ENCODE measurements at regions not wholly inside any gene's neighbourhood (a gene's known extent, or its start where the extent isn't known, plus 50 kb on each side); places are given as distances from the start of the nearest gene placed in this dataset.

DNA sequence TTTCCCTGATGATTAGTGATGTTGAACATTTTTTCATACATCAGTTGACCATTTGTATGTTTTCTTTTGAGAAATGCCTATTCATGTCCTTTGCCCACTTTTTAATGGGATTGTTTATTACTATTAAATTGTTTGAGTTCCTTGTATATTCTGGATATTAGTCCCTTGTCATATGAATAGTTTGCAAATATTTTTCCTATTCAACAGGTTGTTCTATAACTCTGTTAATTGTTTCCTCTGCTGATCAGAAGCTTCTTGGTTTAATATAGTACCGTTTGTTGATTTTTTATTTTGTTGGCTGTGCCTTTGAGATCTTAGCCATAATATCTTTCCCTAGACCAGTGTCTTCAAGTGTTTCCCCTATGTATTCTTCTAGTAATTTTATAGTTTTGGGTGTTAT, 189.0 kb upstream of the RARB start:
- no peaks in the 10 kb centered on the region for H4K20me1 ChIP-seq (ENCODE audit: insufficient read depth, low read depth, low read length)

DNA sequence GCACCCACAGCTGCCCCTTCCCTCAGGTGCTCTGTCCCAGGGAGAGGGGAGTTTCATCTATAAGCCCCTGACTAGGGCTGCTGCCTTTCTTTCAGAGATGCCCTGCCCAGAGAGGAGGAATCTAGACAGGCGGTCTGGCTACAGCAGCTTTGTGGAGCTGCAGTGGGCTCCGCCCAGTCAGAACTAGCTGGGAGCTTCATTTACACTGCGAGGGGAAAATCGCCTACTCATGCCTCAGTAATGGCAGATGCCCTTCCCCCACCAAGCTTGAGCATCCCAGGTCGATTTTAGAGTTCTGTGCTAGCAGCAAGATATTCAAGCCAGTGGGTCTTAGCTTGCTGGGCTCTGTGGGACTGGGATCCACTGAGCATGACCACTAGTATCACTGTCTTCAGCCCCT, 181.2 kb upstream of the RARB start:
- Histone ChIP-seq H3K9me2 (replicated peaks; ENCODE audit: insufficient read depth, low read length) (no peaks in the 10 kb centered on the region), H2AFZ (ENCODE audit: low read length) (no peak overlapping the region), H3K9me3 (ENCODE audit: low read length) (peaks cover 11% of the 10 kb centered on the region), H3K36me3 (ENCODE audit: insufficient read depth, low read length) (no peaks in the 10 kb centered on the region), H3K9ac (ENCODE audit: low read length) (no peak overlapping the region), H3K27me3 (ENCODE audit: low read length) (no peaks in the 10 kb centered on the region), H3K4me3 (ENCODE audit: low read length) (no peak overlapping the region), H3K27ac (ENCODE audit: low read length) (no peak overlapping the region), H3K79me2 (ENCODE audit: low read length) (no peaks in the 10 kb centered on the region), H3K4me2 (ENCODE audit: low read depth, low read length, poor library complexity, severe bottlenecking) (no peak overlapping the region), H3K4me1 (ENCODE audit: low read length) (no peaks in the 10 kb centered on the region), H4K20me1 (ENCODE audit: insufficient read depth, low read depth, low read length) (no peaks in the 10 kb centered on the region)
- DNase-seq = no peak

More for the DNA sequence above, 189.0 kb upstream of the RARB start:
- H3K27ac ChIP-seq (ENCODE audit: low read length) = no peak overlapping the region
- H3K27me3 ChIP-seq (ENCODE audit: low read length) = no peaks in the 10 kb centered on the region
- DNase-seq = no peak
- H3K9ac ChIP-seq (ENCODE audit: low read length) = no peak overlapping the region
- H2AFZ ChIP-seq (ENCODE audit: low read length) = no peak overlapping the region
- H3K4me2 ChIP-seq (ENCODE audit: low read depth, low read length, poor library complexity, severe bottlenecking) = no peak overlapping the region
- no peaks in the 10 kb centered on the region for H3K9me2 ChIP-seq (replicated peaks; ENCODE audit: insufficient read depth, low read length)
- H3K36me3 ChIP-seq (ENCODE audit: insufficient read depth, low read length) = no peaks in the 10 kb centered on the region
- H3K4me1 ChIP-seq (ENCODE audit: low read length) = no peaks in the 10 kb centered on the region
- H3K9me3 ChIP-seq (ENCODE audit: low read length) = no peaks in the 10 kb centered on the region
- H3K4me3 ChIP-seq (ENCODE audit: low read length) = no peak overlapping the region
- no peaks in the 10 kb centered on the region for H3K79me2 ChIP-seq (ENCODE audit: low read length)

DNA sequence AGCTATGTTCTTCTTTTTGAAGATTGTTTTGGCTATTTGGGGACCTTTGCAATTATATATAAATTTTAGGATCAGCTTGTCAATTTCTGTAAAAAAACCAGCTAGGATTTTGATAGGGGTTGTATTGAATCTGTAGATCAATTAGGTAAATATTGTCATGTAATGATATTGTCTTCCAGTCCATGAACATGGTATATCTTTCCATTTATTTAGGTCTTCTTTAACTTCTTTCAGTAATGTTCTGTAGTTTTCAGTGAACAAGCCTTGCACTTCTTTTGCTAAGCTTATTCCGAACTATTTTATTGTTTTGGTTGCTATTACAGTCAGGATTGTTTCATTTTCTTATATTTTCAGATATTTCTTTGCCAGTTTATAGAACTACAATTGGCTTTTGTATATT, 175.8 kb upstream of the RARB start:
- Histone ChIP-seq H3K4me3 (ENCODE audit: low read length) (no peak overlapping the region), H2AFZ (ENCODE audit: low read length) (no peak overlapping the region), H4K20me1 (ENCODE audit: insufficient read depth, low read depth, low read length) (no peaks in the 10 kb centered on the region), H3K27me3 (ENCODE audit: low read length) (no peaks in the 10 kb centered on the region), H3K36me3 (ENCODE audit: insufficient read depth, low read length) (no peaks in the 10 kb centered on the region), H3K27ac (ENCODE audit: low read length) (no peak overlapping the region), H3K4me2 (ENCODE audit: low read depth, low read length, poor library complexity, severe bottlenecking) (no peak overlapping the region), H3K79me2 (ENCODE audit: low read length) (no peaks in the 10 kb centered on the region), H3K4me1 (ENCODE audit: low read length) (no peaks in the 10 kb centered on the region), H3K9me3 (ENCODE audit: low read length) (peaks cover 16% of the 10 kb centered on the region), H3K9me2 (replicated peaks; ENCODE audit: insufficient read depth, low read length) (0 out of 2 replicates have a peak, but pooled peaks cover 4% of the 10 kb centered on the region), H3K9ac (ENCODE audit: low read length) (no peak overlapping the region)
- DNase-seq = no peak

DNA sequence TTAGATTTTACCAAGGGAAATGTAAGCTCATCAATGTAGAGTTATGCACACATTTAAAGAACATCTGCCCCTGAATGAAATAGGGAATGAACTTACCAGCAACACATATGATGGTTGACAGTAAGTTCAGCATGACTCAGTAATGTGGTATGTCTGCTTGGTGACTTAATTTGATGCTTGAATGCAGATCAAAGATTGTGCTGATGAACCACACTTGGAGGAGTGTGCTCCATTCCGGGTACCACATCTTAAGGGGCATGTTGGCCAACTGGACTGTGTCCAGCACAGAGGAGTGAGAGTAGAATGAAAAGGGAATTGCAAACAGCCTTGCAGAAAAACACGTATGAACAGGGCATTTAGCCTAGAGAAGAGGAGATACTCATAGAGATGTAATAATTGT, 171.0 kb upstream of the RARB start:
- Histone ChIP-seq H3K79me2 (ENCODE audit: low read length) (no peaks in the 10 kb centered on the region), H3K9ac (ENCODE audit: low read length) (no peak overlapping the region), H3K9me3 (ENCODE audit: low read length) (peaks cover 4% of the 10 kb centered on the region), H3K4me1 (ENCODE audit: low read length) (no peaks in the 10 kb centered on the region), H3K9me2 (replicated peaks; ENCODE audit: insufficient read depth, low read length) (0 out of 2 replicates have a peak, but pooled peaks cover 4% of the 10 kb centered on the region), H3K27ac (ENCODE audit: low read length) (no peak overlapping the region), H3K36me3 (ENCODE audit: insufficient read depth, low read length) (no peaks in the 10 kb centered on the region), H3K4me2 (ENCODE audit: low read depth, low read length, poor library complexity, severe bottlenecking) (no peak overlapping the region), H4K20me1 (ENCODE audit: insufficient read depth, low read depth, low read length) (no peaks in the 10 kb centered on the region), H3K27me3 (ENCODE audit: low read length) (no peaks in the 10 kb centered on the region), H3K4me3 (ENCODE audit: low read length) (no peak overlapping the region), H2AFZ (ENCODE audit: low read length) (no peak overlapping the region)
- DNase-seq = no peak

DNA sequence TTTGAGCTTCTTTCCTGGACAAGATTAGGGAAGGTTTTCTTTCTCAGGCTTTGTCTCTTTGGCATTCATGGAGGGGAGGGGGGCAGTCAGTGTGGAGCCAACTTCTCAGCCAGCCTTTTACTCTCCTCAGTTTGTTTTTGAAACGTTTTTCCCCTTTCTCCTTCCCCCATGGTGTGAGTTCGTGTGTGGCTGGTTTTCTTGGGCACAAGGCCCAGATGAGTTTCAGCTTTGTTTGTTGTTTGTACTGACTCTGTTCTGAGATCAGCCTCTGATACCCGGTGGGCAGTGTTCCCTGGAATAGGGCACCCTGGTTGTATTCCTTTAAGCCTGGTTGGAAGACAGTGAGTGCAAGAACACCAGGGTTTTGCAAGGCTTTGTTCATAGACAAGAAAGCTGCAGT, 168.2 kb upstream of the RARB start:
- no peak for DNase-seq
- H3K9me3 ChIP-seq (ENCODE audit: low read length) = no peaks in the 10 kb centered on the region
- H3K27me3 ChIP-seq (ENCODE audit: low read length) = no peaks in the 10 kb centered on the region
- no peak overlapping the region for H3K4me3 ChIP-seq (ENCODE audit: low read length)
- H3K36me3 ChIP-seq (ENCODE audit: insufficient read depth, low read length) = no peaks in the 10 kb centered on the region
- H3K4me2 ChIP-seq (ENCODE audit: low read depth, low read length, poor library complexity, severe bottlenecking) = no peak overlapping the region
- H3K9me2 ChIP-seq (replicated peaks; ENCODE audit: insufficient read depth, low read length) = 0 out of 2 replicates have a peak, but pooled peaks cover 3% of the 10 kb centered on the region
- no peaks in the 10 kb centered on the region for H4K20me1 ChIP-seq (ENCODE audit: insufficient read depth, low read depth, low read length)
- no peak overlapping the region for H2AFZ ChIP-seq (ENCODE audit: low read length)
- H3K4me1 ChIP-seq (ENCODE audit: low read length) = no peaks in the 10 kb centered on the region
- H3K9ac ChIP-seq (ENCODE audit: low read length) = no peak overlapping the region
- H3K27ac ChIP-seq (ENCODE audit: low read length) = no peak overlapping the region
- no peaks in the 10 kb centered on the region for H3K79me2 ChIP-seq (ENCODE audit: low read length)

DNA sequence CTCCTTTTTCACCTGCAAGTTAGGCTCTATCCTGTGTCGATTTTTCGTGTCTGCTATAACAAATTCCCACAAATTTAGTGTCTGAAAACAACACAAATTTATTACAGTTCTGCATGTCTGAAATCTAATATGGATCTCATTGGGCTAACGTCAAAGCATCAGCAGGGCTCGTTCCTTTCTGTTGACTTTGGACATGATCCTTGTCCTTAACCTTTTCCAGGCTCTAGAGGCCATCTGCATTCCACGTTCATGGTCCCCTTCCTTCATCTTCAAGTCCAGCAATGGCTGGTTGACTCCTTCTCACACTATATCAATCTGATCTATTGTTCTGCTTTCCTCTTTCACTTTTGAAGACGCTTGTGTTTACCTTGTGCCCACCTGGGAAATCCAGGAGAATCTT, 165.7 kb upstream of the RARB start:
- H3K27ac ChIP-seq (ENCODE audit: low read length) = no peak overlapping the region
- no peaks in the 10 kb centered on the region for H3K27me3 ChIP-seq (ENCODE audit: low read length)
- H3K4me2 ChIP-seq (ENCODE audit: low read depth, low read length, poor library complexity, severe bottlenecking) = no peak overlapping the region
- no peaks in the 10 kb centered on the region for H3K79me2 ChIP-seq (ENCODE audit: low read length)
- DNase-seq = no peak
- no peaks in the 10 kb centered on the region for H4K20me1 ChIP-seq (ENCODE audit: insufficient read depth, low read depth, low read length)
- H2AFZ ChIP-seq (ENCODE audit: low read length) = no peak overlapping the region
- no peak overlapping the region for H3K9ac ChIP-seq (ENCODE audit: low read length)
- no peaks in the 10 kb centered on the region for H3K9me3 ChIP-seq (ENCODE audit: low read length)
- H3K4me3 ChIP-seq (ENCODE audit: low read length) = no peak overlapping the region
- no peaks in the 10 kb centered on the region for H3K4me1 ChIP-seq (ENCODE audit: low read length)
- no peaks in the 10 kb centered on the region for H3K36me3 ChIP-seq (ENCODE audit: insufficient read depth, low read length)
- H3K9me2 ChIP-seq (replicated peaks; ENCODE audit: insufficient read depth, low read length) = no peaks in the 10 kb centered on the region

DNA sequence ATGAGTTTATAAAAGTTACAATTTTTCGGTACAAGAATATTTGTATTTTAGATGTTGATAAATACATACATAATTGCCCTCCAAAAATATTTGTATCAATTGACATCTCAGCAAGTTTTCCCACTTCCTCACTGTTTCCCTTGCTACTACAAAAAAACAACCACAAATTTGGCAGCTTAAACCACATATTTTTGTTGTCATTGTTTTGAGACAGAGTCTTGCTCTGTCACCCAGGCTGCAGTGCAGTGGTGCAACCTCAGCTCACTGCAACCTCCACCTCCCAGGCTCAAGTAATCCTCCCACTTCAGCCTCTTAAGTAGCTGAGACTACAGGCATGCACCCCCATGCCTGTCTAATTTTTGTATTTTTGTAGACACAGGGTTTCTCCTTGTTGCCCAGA, 162.8 kb upstream of the RARB start:
- no peak for DNase-seq
- Histone ChIP-seq H3K9me3 (ENCODE audit: low read length) (no peaks in the 10 kb centered on the region), H3K4me1 (ENCODE audit: low read length) (no peaks in the 10 kb centered on the region), H3K79me2 (ENCODE audit: low read length) (no peaks in the 10 kb centered on the region), H2AFZ (ENCODE audit: low read length) (no peak overlapping the region), H3K27me3 (ENCODE audit: low read length) (no peaks in the 10 kb centered on the region), H3K9me2 (replicated peaks; ENCODE audit: insufficient read depth, low read length) (no peaks in the 10 kb centered on the region), H3K4me2 (ENCODE audit: low read depth, low read length, poor library complexity, severe bottlenecking) (no peak overlapping the region), H3K4me3 (ENCODE audit: low read length) (no peak overlapping the region), H3K9ac (ENCODE audit: low read length) (no peak overlapping the region), H3K27ac (ENCODE audit: low read length) (no peak overlapping the region), H4K20me1 (ENCODE audit: insufficient read depth, low read depth, low read length) (no peaks in the 10 kb centered on the region), H3K36me3 (ENCODE audit: insufficient read depth, low read length) (no peaks in the 10 kb centered on the region)

DNA sequence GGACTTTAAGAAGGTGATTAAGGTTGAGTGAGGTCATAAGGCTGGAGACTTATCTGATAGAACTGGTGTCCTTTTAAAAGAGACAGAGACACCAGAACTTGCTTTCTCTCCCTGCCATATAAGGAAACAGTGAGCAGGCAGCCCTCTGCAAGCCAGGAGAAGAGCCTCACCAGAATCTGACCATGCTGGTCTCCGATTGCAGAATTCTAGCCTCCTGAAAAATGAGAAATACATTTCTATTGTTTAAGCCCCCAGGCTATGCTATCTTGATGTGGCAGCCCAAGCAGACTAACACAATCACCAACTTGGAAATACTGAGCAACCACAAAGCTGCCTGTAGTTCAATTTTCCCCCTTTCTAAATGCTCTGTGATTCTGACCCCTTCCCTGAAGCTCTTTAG, 161.4 kb upstream of the RARB start:
- Histone ChIP-seq H3K27me3 (ENCODE audit: low read length) (no peaks in the 10 kb centered on the region), H3K4me3 (ENCODE audit: low read length) (no peak overlapping the region), H3K36me3 (ENCODE audit: insufficient read depth, low read length) (no peaks in the 10 kb centered on the region), H2AFZ (ENCODE audit: low read length) (no peak overlapping the region), H3K9ac (ENCODE audit: low read length) (no peak overlapping the region), H3K4me1 (ENCODE audit: low read length) (no peaks in the 10 kb centered on the region), H3K79me2 (ENCODE audit: low read length) (no peaks in the 10 kb centered on the region), H3K9me2 (replicated peaks; ENCODE audit: insufficient read depth, low read length) (no peaks in the 10 kb centered on the region), H3K27ac (ENCODE audit: low read length) (no peak overlapping the region), H3K4me2 (ENCODE audit: low read depth, low read length, poor library complexity, severe bottlenecking) (no peak overlapping the region), H3K9me3 (ENCODE audit: low read length) (no peaks in the 10 kb centered on the region), H4K20me1 (ENCODE audit: insufficient read depth, low read depth, low read length) (no peaks in the 10 kb centered on the region)
- no peak for DNase-seq

DNA sequence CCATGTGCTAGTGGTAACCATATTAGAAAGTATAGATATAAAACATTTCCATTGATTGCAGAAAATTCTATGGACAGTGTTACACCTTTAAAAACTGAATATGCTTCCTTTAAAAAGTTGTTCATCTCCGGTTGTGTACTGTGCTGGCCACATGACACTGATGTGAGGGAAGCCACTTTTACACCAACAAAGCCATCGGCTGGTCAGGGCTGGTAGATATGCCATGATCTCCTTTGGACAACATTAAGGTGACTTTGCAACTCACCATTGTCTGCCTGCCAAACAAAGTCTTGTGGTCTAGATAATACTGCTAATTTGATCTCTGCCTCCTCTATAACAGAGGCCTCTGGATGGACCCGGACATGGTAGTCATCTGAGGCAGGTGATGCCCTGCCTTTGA, 156.0 kb upstream of the RARB start:
- no peak for DNase-seq
- no peak overlapping the region for H3K4me3 ChIP-seq (ENCODE audit: low read length)
- H3K27ac ChIP-seq (ENCODE audit: low read length) = no peak overlapping the region
- H3K27me3 ChIP-seq (ENCODE audit: low read length) = no peaks in the 10 kb centered on the region
- no peaks in the 10 kb centered on the region for H4K20me1 ChIP-seq (ENCODE audit: insufficient read depth, low read depth, low read length)
- H3K79me2 ChIP-seq (ENCODE audit: low read length) = no peaks in the 10 kb centered on the region
- no peaks in the 10 kb centered on the region for H3K4me1 ChIP-seq (ENCODE audit: low read length)
- H3K4me2 ChIP-seq (ENCODE audit: low read depth, low read length, poor library complexity, severe bottlenecking) = no peak overlapping the region
- no peaks in the 10 kb centered on the region for H3K9me3 ChIP-seq (ENCODE audit: low read length)
- H3K9ac ChIP-seq (ENCODE audit: low read length) = no peak overlapping the region
- H3K36me3 ChIP-seq (ENCODE audit: insufficient read depth, low read length) = no peaks in the 10 kb centered on the region
- H3K9me2 ChIP-seq (replicated peaks; ENCODE audit: insufficient read depth, low read length) = no peaks in the 10 kb centered on the region
- no peak overlapping the region for H2AFZ ChIP-seq (ENCODE audit: low read length)
